GM12891 (cell line): ENCODE measurements at regions not wholly inside any gene's neighbourhood (a gene's known extent, or its start where the extent isn't known, plus 50 kb on each side); places are given as distances from the start of the nearest gene placed in this dataset.

Source experiments
- POLR2A ChIP-seq: IDR thresholded peaks from 2 replicates; pipeline ENCODE4 v1.6.1; 2011; ENCODE audit warnings: low read depth, low read length, control low read depth
- POLR2AphosphoS5 ChIP-seq: IDR thresholded peaks from 2 replicates; pipeline ENCODE4 v1.6.1; 2011; ENCODE audit warnings: low read depth, low read length, control low read depth
- TAF1 ChIP-seq: IDR thresholded peaks from 2 replicates; pipeline ENCODE4 v1.6.1; 2011; ENCODE audit warnings: low read depth, low read length, control low read depth

- TF ChIP-seq POLR2A (no peak), POLR2AphosphoS5 (no peak), TAF1 (no peak)
These were observed 411.4 kb upstream of the FAT3 start for GRCh38 chr11:91813263-91813662.
